Stimulated activated naive CD8-positive, alpha-beta T cell treated with anti-CD3 and anti-CD28 coated beads, Interleukin-15, Interleukin-2, amounts not matched to agents 100 ng/mL and 50 ng/mL, for 24 hours (primary cell): ENCODE measurements at regions not wholly inside any gene's neighbourhood (a gene's known extent, or its start where the extent isn't known, plus 50 kb on each side); places are given as distances from the start of the nearest gene placed in this dataset.

ENCODE experiments used
- H3K27ac Mint-ChIP-seq: one replicate; pipeline ENCODE4 v1.8.0; 2021; ENCODE audit warnings: mild to moderate bottlenecking, mixed read lengths
- H3K27me3 Mint-ChIP-seq: one replicate; pipeline ENCODE4 v1.8.0; 2021; ENCODE audit warnings: mixed read lengths
- H3K36me3 Mint-ChIP-seq: one replicate; pipeline ENCODE4 v1.8.0; 2021; ENCODE audit warnings: low read depth, mixed read lengths
- H3K4me1 Mint-ChIP-seq: one replicate; pipeline ENCODE4 v1.8.0; 2021; ENCODE audit warnings: low read depth, mixed read lengths
- H3K4me3 Mint-ChIP-seq: one replicate; pipeline ENCODE4 v1.8.0; 2021; ENCODE audit warnings: mild to moderate bottlenecking, mixed read lengths
- H3K9me3 Mint-ChIP-seq: one replicate; pipeline ENCODE4 v1.8.0; 2021; ENCODE audit warnings: mixed read lengths

GRCh38 chr4:53767482-53767881 is 176.2 kb upstream of the LNX1 start:
- Mint-ChIP-seq H3K27ac (no peak overlapping the region), H3K4me1 (no peaks in the 10 kb centered on the region), H3K27me3 (no peaks in the 10 kb centered on the region), H3K9me3 (no peaks in the 10 kb centered on the region), H3K4me3 (no peak overlapping the region), H3K36me3 (no peaks in the 10 kb centered on the region)

DNA sequence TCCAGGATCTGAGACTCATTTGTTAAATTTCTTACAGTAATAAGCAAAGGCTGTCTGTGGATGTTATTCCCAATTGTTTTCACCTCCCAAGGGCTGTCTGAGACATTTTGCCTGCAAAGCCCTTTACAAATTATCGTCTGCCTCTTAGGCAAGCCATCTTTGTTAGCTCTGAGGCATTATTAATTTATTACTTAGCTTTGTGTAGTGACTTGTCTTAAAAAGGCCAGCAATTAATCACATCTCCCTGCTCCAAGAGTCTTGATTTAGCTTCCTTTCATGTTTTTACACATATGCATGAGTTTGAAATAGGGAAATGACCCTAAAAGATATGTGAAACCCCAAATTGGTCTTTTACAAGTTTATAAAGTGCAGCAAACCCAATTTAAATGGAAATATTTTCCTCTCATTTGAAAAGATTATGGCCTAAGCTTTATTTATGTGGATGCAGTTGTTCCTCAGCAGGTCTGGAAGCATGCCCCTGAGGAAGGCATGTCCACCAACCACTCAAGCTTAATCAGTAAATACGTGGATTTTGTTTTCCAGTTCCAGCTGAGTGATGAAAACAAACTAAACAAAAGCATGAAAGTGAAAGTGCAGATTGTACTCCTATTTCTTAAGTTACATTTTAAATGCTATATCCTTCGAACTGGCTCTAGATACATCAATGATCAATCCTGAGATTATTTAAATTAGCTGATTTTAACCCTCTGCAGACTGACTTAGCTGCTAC is 173.6 kb upstream of the LNX1 start:
- Mint-ChIP-seq H3K27me3 (no peaks in the 10 kb centered on the region), H3K9me3 (peaks cover 6% of the 10 kb centered on the region), H3K4me3 (no peak overlapping the region), H3K36me3 (no peaks in the 10 kb centered on the region), H3K27ac (no peak overlapping the region), H3K4me1 (no peaks in the 10 kb centered on the region)

- Mint-ChIP-seq H3K9me3 (peaks cover 6% of the 10 kb centered on the region), H3K36me3 (no peaks in the 10 kb centered on the region), H3K27me3 (no peaks in the 10 kb centered on the region), H3K4me1 (no peaks in the 10 kb centered on the region), H3K27ac (no peak overlapping the region), H3K4me3 (no peak overlapping the region)
Observed at GRCh38 chr4:53763813-53764597, 172.7 kb upstream of the LNX1 start.

- Mint-ChIP-seq H3K36me3 (no peaks in the 10 kb centered on the region), H3K4me3 (no peak overlapping the region), H3K9me3 (peaks cover 24% of the 10 kb centered on the region), H3K4me1 (no peaks in the 10 kb centered on the region), H3K27ac (no peak overlapping the region), H3K27me3 (peaks cover 6% of the 10 kb centered on the region)
Observed at GRCh38 chr4:53755656-53756055, 164.4 kb upstream of the LNX1 start.

GRCh38 chr4:53752124-53752523 is 160.8 kb upstream of the LNX1 start:
- no peak overlapping the region for H3K4me3 Mint-ChIP-seq
- peaks cover 12% of the 10 kb centered on the region for H3K27me3 Mint-ChIP-seq
- H3K36me3 Mint-ChIP-seq = no peaks in the 10 kb centered on the region
- H3K9me3 Mint-ChIP-seq = peaks cover 24% of the 10 kb centered on the region
- no peaks in the 10 kb centered on the region for H3K4me1 Mint-ChIP-seq
- no peak overlapping the region for H3K27ac Mint-ChIP-seq

DNA sequence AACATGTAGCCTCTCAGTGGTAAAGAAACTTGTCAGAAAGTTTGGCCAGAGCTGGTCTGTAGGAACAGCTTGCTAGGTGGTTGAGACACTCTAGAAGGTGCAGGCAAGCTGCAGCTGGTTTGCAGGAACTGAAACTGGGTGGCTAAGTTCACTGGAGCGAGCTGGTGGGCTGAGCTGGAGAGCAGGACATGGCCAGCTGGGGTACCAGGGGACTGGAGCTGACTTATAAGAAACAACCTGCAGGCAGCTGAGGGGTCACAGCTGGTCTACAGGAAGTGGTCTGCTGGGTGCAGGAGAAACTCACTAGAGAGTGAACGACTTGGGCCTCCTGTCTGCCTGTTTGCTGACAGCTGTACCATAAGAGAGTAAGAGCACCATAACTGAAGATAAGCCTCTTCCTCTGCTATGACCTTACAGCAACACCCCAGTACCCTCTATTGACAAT is 157.1 kb upstream of the LNX1 start:
- no peak overlapping the region for H3K4me3 Mint-ChIP-seq
- H3K27me3 Mint-ChIP-seq = peaks cover 12% of the 10 kb centered on the region
- H3K4me1 Mint-ChIP-seq = no peaks in the 10 kb centered on the region
- peaks cover 3% of the 10 kb centered on the region for H3K9me3 Mint-ChIP-seq
- no peak overlapping the region for H3K27ac Mint-ChIP-seq
- no peaks in the 10 kb centered on the region for H3K36me3 Mint-ChIP-seq

- H3K27me3 Mint-ChIP-seq = peaks cover 12% of the 10 kb centered on the region
- no peaks in the 10 kb centered on the region for H3K36me3 Mint-ChIP-seq
- H3K27ac Mint-ChIP-seq = no peak overlapping the region
- no peaks in the 10 kb centered on the region for H3K4me1 Mint-ChIP-seq
- no peaks in the 10 kb centered on the region for H3K9me3 Mint-ChIP-seq
- H3K4me3 Mint-ChIP-seq = no peak overlapping the region
Observed at GRCh38 chr4:53747401-53747800, 156.1 kb upstream of the LNX1 start.

DNA sequence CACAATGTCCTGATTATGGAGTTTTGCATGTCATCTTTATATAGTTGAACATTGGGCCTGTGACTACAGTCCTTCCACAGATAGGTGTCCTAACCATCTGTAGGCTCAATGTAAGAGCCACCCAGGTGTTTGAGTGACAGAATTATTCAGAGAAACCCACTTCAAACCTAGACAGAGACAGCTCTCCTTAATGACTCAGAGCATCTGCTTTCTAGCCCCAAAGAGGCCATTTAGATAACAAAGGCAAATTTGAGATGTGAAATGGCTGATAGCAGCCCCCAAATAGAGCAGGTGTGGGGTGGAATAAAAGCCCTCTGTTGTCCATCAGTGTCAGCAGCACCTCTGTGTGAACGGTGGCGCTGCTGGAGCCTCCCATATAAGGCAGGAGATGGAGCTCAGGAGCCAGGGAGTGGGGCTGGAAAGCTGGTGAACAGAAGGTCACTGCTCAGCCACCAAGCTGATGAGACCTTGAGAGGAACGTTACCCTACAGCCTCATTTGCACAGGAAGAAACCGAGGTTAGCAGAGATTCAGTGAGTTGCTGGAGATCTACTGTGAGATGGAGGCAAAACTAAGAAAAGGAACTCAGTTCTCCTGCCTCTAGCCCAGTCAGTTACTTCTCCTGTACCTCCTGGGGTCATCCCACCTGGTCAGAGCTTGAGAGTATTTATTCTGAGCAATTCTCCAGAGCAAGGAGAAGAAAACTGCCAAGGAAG is 153.3 kb upstream of the LNX1 start:
- no peaks in the 10 kb centered on the region for H3K36me3 Mint-ChIP-seq
- H3K27me3 Mint-ChIP-seq = peaks cover 3% of the 10 kb centered on the region
- no peaks in the 10 kb centered on the region for H3K4me1 Mint-ChIP-seq
- no peaks in the 10 kb centered on the region for H3K9me3 Mint-ChIP-seq
- no peak overlapping the region for H3K27ac Mint-ChIP-seq
- H3K4me3 Mint-ChIP-seq = no peak overlapping the region

- Mint-ChIP-seq H3K4me3 (no peak overlapping the region), H3K36me3 (no peaks in the 10 kb centered on the region), H3K27me3 (peaks cover 3% of the 10 kb centered on the region), H3K27ac (no peak overlapping the region), H3K4me1 (no peaks in the 10 kb centered on the region), H3K9me3 (no peaks in the 10 kb centered on the region)
Observed at GRCh38 chr4:53734584-53735353, 143.5 kb upstream of the LNX1 start.

- no peaks in the 10 kb centered on the region for H3K4me1 Mint-ChIP-seq
- H3K9me3 Mint-ChIP-seq = no peaks in the 10 kb centered on the region
- no peaks in the 10 kb centered on the region for H3K36me3 Mint-ChIP-seq
- no peak overlapping the region for H3K27ac Mint-ChIP-seq
- peaks cover 3% of the 10 kb centered on the region for H3K27me3 Mint-ChIP-seq
- no peak overlapping the region for H3K4me3 Mint-ChIP-seq
Observed at GRCh38 chr4:53734182-53734581, 142.9 kb upstream of the LNX1 start.

DNA sequence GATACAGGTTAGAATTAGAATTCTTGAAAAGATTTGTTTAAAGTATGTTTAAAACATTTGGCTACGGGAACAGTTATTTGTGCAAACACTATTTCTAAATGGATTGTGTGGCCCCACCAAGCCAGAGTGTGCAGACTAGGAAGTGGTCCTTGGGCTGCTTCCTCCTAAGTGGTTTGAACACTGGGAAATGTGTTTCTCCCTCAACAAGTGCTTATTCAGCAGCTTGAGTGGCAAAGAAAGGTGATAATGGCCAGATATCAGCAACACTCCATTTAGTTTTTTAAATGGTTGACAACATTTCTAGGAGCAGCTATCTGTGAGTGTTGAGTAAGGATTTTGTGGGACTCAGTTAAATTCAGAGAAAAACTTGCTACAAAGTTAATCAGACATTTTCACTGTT is 141.4 kb upstream of the LNX1 start:
- Mint-ChIP-seq H3K27ac (no peak overlapping the region), H3K4me3 (no peak overlapping the region), H3K4me1 (no peaks in the 10 kb centered on the region), H3K36me3 (no peaks in the 10 kb centered on the region), H3K27me3 (peaks cover 3% of the 10 kb centered on the region), H3K9me3 (no peaks in the 10 kb centered on the region)

DNA sequence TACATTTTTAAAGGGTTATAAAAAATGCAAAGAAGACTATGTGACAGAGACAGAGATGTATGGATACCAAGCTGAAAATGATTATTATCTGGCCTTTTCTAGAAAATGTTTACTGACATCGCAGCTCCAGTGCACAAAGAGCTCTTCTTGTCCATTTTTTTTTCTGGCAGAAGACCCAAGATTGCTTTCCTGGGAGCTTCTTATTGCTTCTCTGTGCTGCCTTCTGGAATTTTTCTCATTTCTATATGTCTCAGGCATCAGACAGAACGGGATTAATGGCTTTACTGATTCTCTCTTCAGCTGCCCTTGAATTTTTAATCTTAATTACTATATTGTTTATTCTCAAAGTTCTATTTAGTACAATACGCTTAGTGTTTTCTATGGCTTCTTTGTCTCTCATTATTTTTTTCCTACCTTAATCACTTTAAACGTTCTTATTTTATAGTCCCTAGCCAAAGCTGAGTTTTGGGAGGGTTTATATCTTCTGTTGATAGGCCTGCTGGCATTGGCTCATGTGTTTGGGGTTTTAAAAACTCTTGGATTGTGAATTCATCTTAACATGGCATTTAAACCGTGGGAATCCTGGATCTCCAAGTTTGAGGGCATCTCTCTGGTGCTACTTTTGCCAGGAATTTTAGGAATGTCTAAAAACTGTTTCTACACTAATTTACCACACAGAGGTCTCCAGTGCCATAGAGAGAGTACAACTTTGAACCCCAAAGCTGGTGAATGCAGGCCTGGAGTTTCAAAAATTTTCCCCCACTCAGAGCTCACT is 138.9 kb upstream of the LNX1 start:
- Mint-ChIP-seq H3K36me3 (no peaks in the 10 kb centered on the region), H3K4me3 (no peak overlapping the region), H3K27me3 (peaks cover 3% of the 10 kb centered on the region), H3K4me1 (no peaks in the 10 kb centered on the region), H3K27ac (no peak overlapping the region), H3K9me3 (no peaks in the 10 kb centered on the region)

DNA sequence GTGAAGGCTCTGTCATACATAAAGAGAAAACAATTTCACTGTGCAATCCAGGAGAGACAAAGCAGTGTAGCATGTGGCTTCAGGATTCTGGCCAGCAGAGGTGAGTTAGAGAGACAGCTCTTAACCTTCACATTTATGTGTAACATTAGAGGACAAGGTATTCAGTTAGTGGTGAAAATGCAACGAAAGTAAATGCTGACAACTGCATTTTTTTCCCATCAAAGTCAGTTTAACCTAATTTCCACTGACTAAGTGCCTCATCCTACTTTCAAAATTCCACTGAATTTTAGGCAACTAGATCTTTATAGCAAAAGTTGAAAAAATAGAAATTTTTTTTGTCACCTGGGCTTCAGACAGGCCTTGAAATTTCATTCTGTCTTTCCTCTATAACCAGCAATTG is 130.8 kb upstream of the LNX1 start:
- H3K36me3 Mint-ChIP-seq = no peaks in the 10 kb centered on the region
- H3K27me3 Mint-ChIP-seq = peaks cover 19% of the 10 kb centered on the region
- H3K9me3 Mint-ChIP-seq = no peaks in the 10 kb centered on the region
- no peak overlapping the region for H3K27ac Mint-ChIP-seq
- H3K4me1 Mint-ChIP-seq = no peaks in the 10 kb centered on the region
- no peak overlapping the region for H3K4me3 Mint-ChIP-seq

GRCh38 chr4:53721263-53721662 is 130.0 kb upstream of the LNX1 start:
- H3K27me3 Mint-ChIP-seq = peaks cover 24% of the 10 kb centered on the region
- no peak overlapping the region for H3K27ac Mint-ChIP-seq
- H3K4me1 Mint-ChIP-seq = no peaks in the 10 kb centered on the region
- no peaks in the 10 kb centered on the region for H3K36me3 Mint-ChIP-seq
- no peaks in the 10 kb centered on the region for H3K9me3 Mint-ChIP-seq
- no peak overlapping the region for H3K4me3 Mint-ChIP-seq
